NB4 (cell line): ENCODE measurements at regions not wholly inside any gene's neighbourhood (a gene's known extent, or its start where the extent isn't known, plus 50 kb on each side); places are given as distances from the start of the nearest gene placed in this dataset.

ENCODE experiments used
- MAX ChIP-seq: IDR thresholded peaks from 2 replicates; pipeline ENCODE4 v1.6.1; 2011; ENCODE audit warnings: low read depth, low read length
- POLR2A ChIP-seq: IDR thresholded peaks from 2 replicates; pipeline ENCODE4 v1.6.1; 2011; ENCODE audit warnings: mild to moderate bottlenecking; ENCODE audit not compliant: insufficient read length; ENCODE audit errors: extremely low read depth

DNA sequence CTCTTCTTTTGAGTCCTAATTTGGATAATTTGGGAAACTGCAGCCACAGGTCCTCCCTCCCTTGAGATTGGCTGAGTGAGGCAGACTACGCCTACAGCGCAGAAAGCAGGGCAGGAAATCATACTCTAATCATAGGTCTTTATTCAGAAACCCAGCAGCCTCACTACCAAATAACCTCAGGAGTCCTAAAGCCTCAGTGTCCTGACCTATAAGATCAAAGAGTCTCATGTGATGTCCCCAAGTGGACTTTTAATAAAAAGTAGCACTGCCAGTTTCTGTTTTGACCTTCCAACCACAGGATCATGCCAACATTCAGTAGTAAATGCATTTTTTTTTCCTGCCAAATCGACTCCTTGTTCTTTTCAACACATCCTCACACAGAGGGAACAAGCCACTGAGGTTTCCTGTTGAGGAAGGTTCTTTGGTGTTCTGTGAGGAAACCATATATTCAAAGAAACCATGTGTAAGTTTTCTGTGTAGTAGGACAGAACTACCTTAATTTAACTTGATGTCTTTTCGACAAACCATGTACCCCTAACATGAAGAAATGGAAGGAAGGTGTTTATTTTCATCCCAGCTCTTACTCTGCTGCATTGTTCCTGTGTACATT is 72.2 kb downstream of the VCPKMT start:
- TF ChIP-seq MAX (no peak), POLR2A (no peak)
